Keratinocyte (primary cell): ENCODE measurements at regions not wholly inside any gene's neighbourhood (a gene's known extent, or its start where the extent isn't known, plus 50 kb on each side); places are given as distances from the start of the nearest gene placed in this dataset.

Experiments
- DNase-seq: peaks from one replicate; pipeline ENCODE4 v3.0.0-alpha.2; 2011; ENCODE audit warnings: low read depth, missing footprints, low spot score
- FAIRE-seq: peaks from 2 replicates; lab custom pipeline; 2011; peaks lifted over from hg19 to GRCh38; lab: Jason Lieb, UNC
- H2AFZ ChIP-seq: 2 replicates; pipeline ENCODE4 v1.6.0; 2012; ENCODE audit warnings: low read length, control low read depth, inconsistent platforms; ENCODE audit not compliant: control insufficient read depth
- H3K27ac ChIP-seq: 2 replicates; pipeline ENCODE4 v1.5.1; 2011; ENCODE audit warnings: low read length; ENCODE audit not compliant: control insufficient read depth, insufficient read depth
- H3K27me3 ChIP-seq: 3 replicates; pipeline ENCODE4 v1.6.0; 2011; ENCODE audit warnings: low read length; ENCODE audit not compliant: control insufficient read depth, insufficient read depth; ENCODE audit errors: extremely low read depth
- H3K36me3 ChIP-seq, 2 experiments: 2 replicates in 1 of 2; 3 replicates in 1 of 2; pipeline ENCODE4 v1.5.1; 2011; ENCODE audit warnings: low read length in 2 of 2, mild to moderate bottlenecking in 1 of 2; ENCODE audit not compliant: control insufficient read depth in 2 of 2, insufficient read depth in 2 of 2; ENCODE audit errors: extremely low read depth in 1 of 2
- H3K4me1 ChIP-seq: 3 replicates; pipeline ENCODE4 v1.5.1; 2011; ENCODE audit warnings: low read length; ENCODE audit not compliant: control insufficient read depth, insufficient read depth; ENCODE audit errors: extremely low read depth
- H3K4me2 ChIP-seq: 3 replicates; pipeline ENCODE4 v1.6.0; 2011; ENCODE audit warnings: low read depth, low read length; ENCODE audit not compliant: control insufficient read depth, insufficient read depth; ENCODE audit errors: extremely low read depth
- H3K4me3 ChIP-seq, 3 experiments: fragments of 200-600 bp in 1 of 3; sonication (generic) in 1 of 3; 2 replicates in 2 of 3; 3 replicates in 1 of 3; pipeline ENCODE4 v1.5.1; 2011 to 2016; ENCODE audit warnings: low read length in 3 of 3, mild to moderate bottlenecking in 3 of 3, control low read depth in 2 of 3, inconsistent platforms in 1 of 3, low read depth in 1 of 3, mixed read lengths in 1 of 3, mixed run types in 1 of 3, moderate library complexity in 1 of 3; ENCODE audit not compliant: control insufficient read depth in 2 of 3, insufficient read depth in 2 of 3; ENCODE audit errors: extremely low read depth in 1 of 3
- H3K79me2 ChIP-seq: 2 replicates; pipeline ENCODE4 v1.6.0; 2012; ENCODE audit warnings: low read length; ENCODE audit not compliant: control insufficient read depth, insufficient read depth
- H3K9ac ChIP-seq: 3 replicates; pipeline ENCODE4 v1.6.0; 2011; ENCODE audit warnings: low read length; ENCODE audit not compliant: control insufficient read depth, insufficient read depth; ENCODE audit errors: extremely low read depth
- H3K9me1 ChIP-seq: 3 replicates; pipeline ENCODE4 v1.6.0; 2011; ENCODE audit warnings: low read length; ENCODE audit not compliant: control insufficient read depth, insufficient read depth; ENCODE audit errors: extremely low read depth
- H3K9me3 ChIP-seq: 2 replicates; pipeline ENCODE4 v1.5.1; 2012; ENCODE audit warnings: low read depth, low read length; ENCODE audit not compliant: control insufficient read depth
- H4K20me1 ChIP-seq: 3 replicates; pipeline ENCODE4 v1.6.0; 2011; ENCODE audit warnings: low read length; ENCODE audit not compliant: control insufficient read depth, insufficient read depth; ENCODE audit errors: extremely low read depth
- EZH2 ChIP-seq: IDR thresholded peaks from one replicate; pipeline ENCODE4 v1.6.1; 2012; ENCODE audit warnings: inconsistent platforms, mild to moderate bottlenecking, low read length, moderate library complexity
- dilution Hi-C: fragments of 300-500 bp; cut with MboI; formaldehyde crosslinking; loops from one replicate; pipeline ENCODE4 v1.7.0; 2020; ENCODE audit warnings: low sequenced_read_pairs; ENCODE audit not compliant: extremely low pct_ligation_motif_present
- TF ChIP-seq, protein P1 (sequence below), 3 experiments: IDR thresholded peaks in 1 of 3; conservative IDR thresholded peaks in 1 of 3; optimal IDR thresholded peaks in 1 of 3; 2 replicates in 2 of 3; 3 replicates in 1 of 3; pipeline versions ENCODE3 to v1.5.1; 2011; ENCODE audit warnings: low read length in 3 of 3, mild to moderate bottlenecking in 3 of 3, moderate library complexity in 2 of 3, control low read depth in 1 of 3, inconsistent platforms in 1 of 3; ENCODE audit not compliant: insufficient read depth in 2 of 3; ENCODE audit errors: extremely low read depth in 1 of 3

DNA sequence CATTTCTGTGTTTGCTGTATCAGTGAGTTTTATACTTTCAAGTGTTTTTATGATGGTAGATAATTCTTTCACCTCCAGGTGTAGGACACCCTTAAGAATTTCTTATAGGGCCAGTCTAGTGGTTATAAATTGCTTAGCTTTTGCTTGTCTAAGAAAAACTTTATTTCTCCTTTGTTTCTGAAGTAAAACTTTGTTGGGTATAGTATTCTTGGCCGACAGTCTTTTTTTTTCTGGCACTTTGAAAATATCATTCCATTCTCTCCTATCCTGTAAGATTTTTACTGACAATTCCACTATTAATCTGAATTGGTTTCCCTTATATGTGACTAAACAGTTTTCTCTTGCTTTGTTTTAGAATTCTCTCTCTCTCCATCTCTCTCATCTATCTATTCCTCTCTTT lies 118.7 kb upstream of the LRRTM4 start:
- Histone ChIP-seq H3K27me3 (no peaks in the 10 kb centered on the region), H3K9me1 (no peaks in the 10 kb centered on the region), H3K4me3 (no peak overlapping the region), H3K36me3 (no peaks in the 10 kb centered on the region), H3K27ac (no peak overlapping the region), H3K79me2 (no peaks in the 10 kb centered on the region), H3K4me1 (no peaks in the 10 kb centered on the region), H4K20me1 (no peaks in the 10 kb centered on the region), H3K9me3 (no peaks in the 10 kb centered on the region), H3K4me2 (no peak overlapping the region), H2AFZ (no peak overlapping the region), H3K9ac (no peak overlapping the region)
- TF ChIP-seq EZH2: no peak
- TF ChIP-seq, protein P1, sequence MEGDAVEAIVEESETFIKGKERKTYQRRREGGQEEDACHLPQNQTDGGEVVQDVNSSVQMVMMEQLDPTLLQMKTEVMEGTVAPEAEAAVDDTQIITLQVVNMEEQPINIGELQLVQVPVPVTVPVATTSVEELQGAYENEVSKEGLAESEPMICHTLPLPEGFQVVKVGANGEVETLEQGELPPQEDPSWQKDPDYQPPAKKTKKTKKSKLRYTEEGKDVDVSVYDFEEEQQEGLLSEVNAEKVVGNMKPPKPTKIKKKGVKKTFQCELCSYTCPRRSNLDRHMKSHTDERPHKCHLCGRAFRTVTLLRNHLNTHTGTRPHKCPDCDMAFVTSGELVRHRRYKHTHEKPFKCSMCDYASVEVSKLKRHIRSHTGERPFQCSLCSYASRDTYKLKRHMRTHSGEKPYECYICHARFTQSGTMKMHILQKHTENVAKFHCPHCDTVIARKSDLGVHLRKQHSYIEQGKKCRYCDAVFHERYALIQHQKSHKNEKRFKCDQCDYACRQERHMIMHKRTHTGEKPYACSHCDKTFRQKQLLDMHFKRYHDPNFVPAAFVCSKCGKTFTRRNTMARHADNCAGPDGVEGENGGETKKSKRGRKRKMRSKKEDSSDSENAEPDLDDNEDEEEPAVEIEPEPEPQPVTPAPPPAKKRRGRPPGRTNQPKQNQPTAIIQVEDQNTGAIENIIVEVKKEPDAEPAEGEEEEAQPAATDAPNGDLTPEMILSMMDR (optimal IDR thresholded peaks at IDR 0.05 in 1 of 3, IDR thresholded peaks at IDR 0.05 in 1 of 3, conservative IDR thresholded peaks at IDR 0.05 in 1 of 3; ENCODE audit: extremely low read depth in 1 of 3, insufficient read depth in 2 of 3, low read length in 3 of 3): no peak
- no peak for DNase-seq
- dilution Hi-C loops: no loop called here
- FAIRE-seq: no peak

DNA sequence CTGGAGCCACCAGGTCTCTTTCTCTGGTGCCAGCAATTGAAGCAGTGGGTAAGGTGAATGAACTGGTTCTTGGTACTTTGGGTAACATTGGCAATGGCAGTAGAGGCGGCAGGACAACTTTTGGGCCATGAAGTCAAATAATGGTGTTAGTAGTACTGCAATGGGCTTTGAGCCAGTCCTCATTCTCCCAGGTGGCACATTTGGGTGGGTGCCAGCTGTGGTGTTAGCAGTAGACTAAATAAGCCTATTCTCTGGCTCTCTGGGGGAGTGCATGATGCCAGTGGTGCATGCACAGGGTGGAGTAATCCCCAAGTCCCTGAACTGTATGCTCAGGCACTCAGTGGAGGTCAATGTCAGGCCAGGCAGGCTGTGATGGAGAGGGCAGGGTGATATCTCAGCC lies 120.2 kb upstream of the LRRTM4 start:
- Histone ChIP-seq H2AFZ (no peak overlapping the region), H3K9me3 (no peaks in the 10 kb centered on the region), H3K9ac (no peak overlapping the region), H3K36me3 (no peaks in the 10 kb centered on the region), H4K20me1 (no peaks in the 10 kb centered on the region), H3K27ac (no peak overlapping the region), H3K27me3 (no peaks in the 10 kb centered on the region), H3K4me1 (no peaks in the 10 kb centered on the region), H3K4me3 (no peak overlapping the region), H3K4me2 (no peak overlapping the region), H3K79me2 (no peaks in the 10 kb centered on the region), H3K9me1 (no peaks in the 10 kb centered on the region)
- TF ChIP-seq, protein P1 (optimal IDR thresholded peaks at IDR 0.05 in 1 of 3, IDR thresholded peaks at IDR 0.05 in 1 of 3, conservative IDR thresholded peaks at IDR 0.05 in 1 of 3; ENCODE audit: extremely low read depth in 1 of 3, insufficient read depth in 2 of 3, low read length in 3 of 3): no peak
- TF ChIP-seq EZH2: no peak
- dilution Hi-C loops: no loop called here
- FAIRE-seq (no peak), DNase-seq (no peak)
